ENCODE measurements at regions not wholly inside any gene's neighbourhood (a gene's known extent, or its start where the extent isn't known, plus 50 kb on each side); places are given as distances from the start of the nearest gene placed in this dataset.

- no peak for TF ChIP-seq SP1 (IDR thresholded peaks at IDR 0.05)
- no peak for TF ChIP-seq LEF1 (IDR thresholded peaks at IDR 0.05; ENCODE audit: borderline replicate concordance)
- no peak for TF ChIP-seq L3MBTL2 (conservative IDR thresholded peaks at IDR 0.05)
- no peak for TF ChIP-seq FOXM1 (IDR thresholded peaks at IDR 0.05; ENCODE audit: borderline replicate concordance)
- no peak for TF ChIP-seq ARNT (IDR thresholded peaks at IDR 0.05)
- no peak for TF ChIP-seq TARDBP (IDR thresholded peaks at IDR 0.05)
- no peak for TF ChIP-seq ZNF384 (IDR thresholded peaks at IDR 0.05)
- TF ChIP-seq NFRKB (IDR thresholded peaks at IDR 0.05) = no peak
These were observed 340.2 kb upstream of the CHD6 start for GRCh38 chr20:41958391-41958790.
